ENCODE measurements at regions not wholly inside any gene's neighbourhood (a gene's known extent, or its start where the extent isn't known, plus 50 kb on each side); places are given as distances from the start of the nearest gene placed in this dataset.

GRCh38 chr4:95758001-95758400 lies 81.9 kb upstream of the PDHA2 start:
- no peak for TF ChIP-seq CTCF (IDR thresholded peaks at IDR 0.05)
- no peaks in the 10 kb centered on the region for H3K27me3 Mint-ChIP-seq (ENCODE audit: unreplicated experiment)
- H3K36me3 Mint-ChIP-seq (ENCODE audit: unreplicated experiment) = no peaks in the 10 kb centered on the region
- no peak for DNase-seq (ENCODE audit: extremely low spot score, unreplicated experiment)
- H3K4me1 Mint-ChIP-seq (ENCODE audit: unreplicated experiment) = peaks cover 33% of the 10 kb centered on the region
- no peak overlapping the region for H3K4me3 Mint-ChIP-seq (ENCODE audit: unreplicated experiment)
- H3K9me3 Mint-ChIP-seq (ENCODE audit: unreplicated experiment) = peaks cover 3% of the 10 kb centered on the region
- no peak overlapping the region for H3K27ac Mint-ChIP-seq (ENCODE audit: unreplicated experiment)

DNA sequence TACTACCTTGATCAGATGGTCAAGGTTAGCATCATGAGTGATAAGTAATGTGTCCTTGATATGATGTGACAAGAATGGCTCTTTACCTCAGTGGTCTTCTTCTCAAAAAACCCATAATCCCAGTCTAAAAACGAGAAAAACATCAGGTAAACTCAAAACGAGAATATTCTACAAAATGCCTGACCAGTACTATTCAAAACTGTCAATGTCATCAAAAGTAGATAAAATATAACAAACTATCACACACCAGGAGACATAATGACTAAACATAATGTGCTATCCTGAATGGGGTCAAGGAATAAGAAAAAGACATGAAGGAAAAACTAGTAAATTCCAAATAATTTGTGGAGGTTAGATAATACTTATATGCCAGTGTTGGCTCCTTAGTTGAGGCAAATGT lies 85.2 kb upstream of the PDHA2 start:
- H3K27me3 Mint-ChIP-seq (ENCODE audit: unreplicated experiment) = peaks cover 2% of the 10 kb centered on the region
- H3K27ac Mint-ChIP-seq (ENCODE audit: unreplicated experiment) = no peak overlapping the region
- no peaks in the 10 kb centered on the region for H3K36me3 Mint-ChIP-seq (ENCODE audit: unreplicated experiment)
- no peak for TF ChIP-seq CTCF (IDR thresholded peaks at IDR 0.05)
- no peak overlapping the region for H3K4me3 Mint-ChIP-seq (ENCODE audit: unreplicated experiment)
- H3K4me1 Mint-ChIP-seq (ENCODE audit: unreplicated experiment) = peaks cover 12% of the 10 kb centered on the region
- no peak for DNase-seq (ENCODE audit: extremely low spot score, unreplicated experiment)
- H3K9me3 Mint-ChIP-seq (ENCODE audit: unreplicated experiment) = peaks cover 3% of the 10 kb centered on the region

GRCh38 chr4:95749204-95749603 lies 90.7 kb upstream of the PDHA2 start:
- Mint-ChIP-seq H3K27me3 (ENCODE audit: unreplicated experiment) (peaks cover 2% of the 10 kb centered on the region), H3K4me3 (ENCODE audit: unreplicated experiment) (no peak overlapping the region), H3K9me3 (ENCODE audit: unreplicated experiment) (peaks cover 3% of the 10 kb centered on the region), H3K4me1 (ENCODE audit: unreplicated experiment) (no peaks in the 10 kb centered on the region), H3K27ac (ENCODE audit: unreplicated experiment) (no peak overlapping the region), H3K36me3 (ENCODE audit: unreplicated experiment) (no peaks in the 10 kb centered on the region)
- no peak for DNase-seq (ENCODE audit: extremely low spot score, unreplicated experiment)
- no peak for TF ChIP-seq CTCF (IDR thresholded peaks at IDR 0.05)

DNA sequence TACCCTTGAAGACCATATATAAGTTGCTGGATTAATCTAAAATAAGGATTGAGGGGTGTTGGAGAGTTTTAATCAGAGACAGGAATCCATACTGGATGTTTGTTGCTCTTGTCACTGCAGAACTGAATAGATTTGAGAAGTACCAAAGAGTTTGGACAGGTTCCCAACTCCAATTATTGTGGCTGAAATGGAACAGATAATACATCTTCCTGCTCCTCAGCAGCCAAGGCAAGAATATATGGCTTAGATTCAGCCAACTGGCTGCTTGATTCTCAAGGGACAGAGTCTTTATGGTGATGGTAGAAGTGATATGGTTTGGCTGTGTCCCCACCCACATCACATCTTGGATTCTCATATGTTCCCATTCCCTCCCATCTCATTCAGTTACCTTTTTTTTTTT lies 97.0 kb upstream of the PDHA2 start:
- TF ChIP-seq CTCF (IDR thresholded peaks at IDR 0.05) = no peak
- Mint-ChIP-seq H3K27ac (ENCODE audit: unreplicated experiment) (no peak overlapping the region), H3K4me3 (ENCODE audit: unreplicated experiment) (no peak overlapping the region), H3K27me3 (ENCODE audit: unreplicated experiment) (no peaks in the 10 kb centered on the region), H3K9me3 (ENCODE audit: unreplicated experiment) (peaks cover 9% of the 10 kb centered on the region), H3K4me1 (ENCODE audit: unreplicated experiment) (no peaks in the 10 kb centered on the region), H3K36me3 (ENCODE audit: unreplicated experiment) (no peaks in the 10 kb centered on the region)
- DNase-seq (ENCODE audit: extremely low spot score, unreplicated experiment) = no peak

- no peak for DNase-seq (ENCODE audit: extremely low spot score, unreplicated experiment)
- H3K36me3 Mint-ChIP-seq (ENCODE audit: unreplicated experiment) = no peaks in the 10 kb centered on the region
- no peak overlapping the region for H3K4me3 Mint-ChIP-seq (ENCODE audit: unreplicated experiment)
- H3K27ac Mint-ChIP-seq (ENCODE audit: unreplicated experiment) = no peak overlapping the region
- peaks cover 9% of the 10 kb centered on the region for H3K9me3 Mint-ChIP-seq (ENCODE audit: unreplicated experiment)
- no peak for TF ChIP-seq CTCF (IDR thresholded peaks at IDR 0.05)
- H3K4me1 Mint-ChIP-seq (ENCODE audit: unreplicated experiment) = no peaks in the 10 kb centered on the region
- no peaks in the 10 kb centered on the region for H3K27me3 Mint-ChIP-seq (ENCODE audit: unreplicated experiment)
Observed at GRCh38 chr4:95742179-95742578, 97.7 kb upstream of the PDHA2 start.
